ENCODE measurements at regions not wholly inside any gene's neighbourhood (a gene's known extent, or its start where the extent isn't known, plus 50 kb on each side); places are given as distances from the start of the nearest gene placed in this dataset.

DNA sequence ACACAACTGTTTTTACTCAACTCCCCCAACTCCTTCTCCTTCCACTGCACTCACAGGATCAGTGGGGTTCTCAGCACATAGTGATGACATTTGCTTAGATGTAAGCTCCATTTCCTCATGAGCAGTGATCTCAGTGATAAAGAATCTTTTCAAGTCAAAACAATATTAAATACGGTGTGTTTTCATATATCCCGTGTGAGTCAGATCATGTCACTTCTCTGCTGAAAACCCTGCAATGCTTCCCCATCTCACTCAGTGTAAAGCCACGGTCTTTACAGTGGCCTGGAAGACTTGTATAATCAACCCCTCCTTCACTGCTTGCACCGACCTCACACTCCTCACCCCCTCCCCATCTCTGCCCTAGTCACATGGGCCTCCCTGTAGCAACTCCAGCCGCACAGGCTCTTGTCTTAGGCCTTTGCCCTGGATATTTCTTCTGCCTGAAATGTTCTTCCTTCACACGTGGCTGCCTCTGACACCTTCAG lies 149.7 kb upstream of the ARHGAP5 start (continued):
- TF ChIP-seq, protein P1, sequence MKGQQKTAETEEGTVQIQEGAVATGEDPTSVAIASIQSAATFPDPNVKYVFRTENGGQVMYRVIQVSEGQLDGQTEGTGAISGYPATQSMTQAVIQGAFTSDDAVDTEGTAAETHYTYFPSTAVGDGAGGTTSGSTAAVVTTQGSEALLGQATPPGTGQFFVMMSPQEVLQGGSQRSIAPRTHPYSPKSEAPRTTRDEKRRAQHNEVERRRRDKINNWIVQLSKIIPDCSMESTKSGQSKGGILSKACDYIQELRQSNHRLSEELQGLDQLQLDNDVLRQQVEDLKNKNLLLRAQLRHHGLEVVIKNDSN (IDR thresholded peaks at IDR 0.05; ENCODE audit: borderline replicate concordance, low read depth): no peak; the same call in 1 of the 2 replicates
- TF ChIP-seq FOSL2 (IDR thresholded peaks at IDR 0.05; ENCODE audit: borderline replicate concordance, low read depth): peak; percentile 80
- TF ChIP-seq FOXJ3 (CRISPR knock-in tag; IDR thresholded peaks at IDR 0.05): no peak
- TF ChIP-seq, protein P2, sequence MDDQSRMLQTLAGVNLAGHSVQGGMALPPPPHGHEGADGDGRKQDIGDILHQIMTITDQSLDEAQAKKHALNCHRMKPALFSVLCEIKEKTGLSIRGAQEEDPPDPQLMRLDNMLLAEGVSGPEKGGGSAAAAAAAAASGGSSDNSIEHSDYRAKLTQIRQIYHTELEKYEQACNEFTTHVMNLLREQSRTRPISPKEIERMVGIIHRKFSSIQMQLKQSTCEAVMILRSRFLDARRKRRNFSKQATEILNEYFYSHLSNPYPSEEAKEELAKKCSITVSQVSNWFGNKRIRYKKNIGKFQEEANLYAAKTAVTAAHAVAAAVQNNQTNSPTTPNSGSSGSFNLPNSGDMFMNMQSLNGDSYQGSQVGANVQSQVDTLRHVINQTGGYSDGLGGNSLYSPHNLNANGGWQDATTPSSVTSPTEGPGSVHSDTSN (IDR thresholded peaks at IDR 0.05): peak; percentile 68; the same call in 1 of the 2 replicates
- TF ChIP-seq, protein P3, sequence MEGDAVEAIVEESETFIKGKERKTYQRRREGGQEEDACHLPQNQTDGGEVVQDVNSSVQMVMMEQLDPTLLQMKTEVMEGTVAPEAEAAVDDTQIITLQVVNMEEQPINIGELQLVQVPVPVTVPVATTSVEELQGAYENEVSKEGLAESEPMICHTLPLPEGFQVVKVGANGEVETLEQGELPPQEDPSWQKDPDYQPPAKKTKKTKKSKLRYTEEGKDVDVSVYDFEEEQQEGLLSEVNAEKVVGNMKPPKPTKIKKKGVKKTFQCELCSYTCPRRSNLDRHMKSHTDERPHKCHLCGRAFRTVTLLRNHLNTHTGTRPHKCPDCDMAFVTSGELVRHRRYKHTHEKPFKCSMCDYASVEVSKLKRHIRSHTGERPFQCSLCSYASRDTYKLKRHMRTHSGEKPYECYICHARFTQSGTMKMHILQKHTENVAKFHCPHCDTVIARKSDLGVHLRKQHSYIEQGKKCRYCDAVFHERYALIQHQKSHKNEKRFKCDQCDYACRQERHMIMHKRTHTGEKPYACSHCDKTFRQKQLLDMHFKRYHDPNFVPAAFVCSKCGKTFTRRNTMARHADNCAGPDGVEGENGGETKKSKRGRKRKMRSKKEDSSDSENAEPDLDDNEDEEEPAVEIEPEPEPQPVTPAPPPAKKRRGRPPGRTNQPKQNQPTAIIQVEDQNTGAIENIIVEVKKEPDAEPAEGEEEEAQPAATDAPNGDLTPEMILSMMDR (IDR thresholded peaks at IDR 0.05): no peak
- no peak for TF ChIP-seq GATA2 (CRISPR knock-in tag; IDR thresholded peaks at IDR 0.05)
- TF ChIP-seq POLR2AphosphoS5 (IDR thresholded peaks at IDR 0.05; ENCODE audit: low read depth, low read length): peak; percentile 23; the same call in 1 of the 2 replicates
- peak; percentile 77 for TF ChIP-seq TCF12 (IDR thresholded peaks at IDR 0.05)
- TF ChIP-seq, protein P4, sequence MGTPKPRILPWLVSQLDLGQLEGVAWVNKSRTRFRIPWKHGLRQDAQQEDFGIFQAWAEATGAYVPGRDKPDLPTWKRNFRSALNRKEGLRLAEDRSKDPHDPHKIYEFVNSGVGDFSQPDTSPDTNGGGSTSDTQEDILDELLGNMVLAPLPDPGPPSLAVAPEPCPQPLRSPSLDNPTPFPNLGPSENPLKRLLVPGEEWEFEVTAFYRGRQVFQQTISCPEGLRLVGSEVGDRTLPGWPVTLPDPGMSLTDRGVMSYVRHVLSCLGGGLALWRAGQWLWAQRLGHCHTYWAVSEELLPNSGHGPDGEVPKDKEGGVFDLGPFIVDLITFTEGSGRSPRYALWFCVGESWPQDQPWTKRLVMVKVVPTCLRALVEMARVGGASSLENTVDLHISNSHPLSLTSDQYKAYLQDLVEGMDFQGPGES (IDR thresholded peaks at IDR 0.05; ENCODE audit: low read depth, low read length): no peak
- no peak for TF ChIP-seq NRF1 (IDR thresholded peaks at IDR 0.05; ENCODE audit: low read depth, low read length)

DNA sequence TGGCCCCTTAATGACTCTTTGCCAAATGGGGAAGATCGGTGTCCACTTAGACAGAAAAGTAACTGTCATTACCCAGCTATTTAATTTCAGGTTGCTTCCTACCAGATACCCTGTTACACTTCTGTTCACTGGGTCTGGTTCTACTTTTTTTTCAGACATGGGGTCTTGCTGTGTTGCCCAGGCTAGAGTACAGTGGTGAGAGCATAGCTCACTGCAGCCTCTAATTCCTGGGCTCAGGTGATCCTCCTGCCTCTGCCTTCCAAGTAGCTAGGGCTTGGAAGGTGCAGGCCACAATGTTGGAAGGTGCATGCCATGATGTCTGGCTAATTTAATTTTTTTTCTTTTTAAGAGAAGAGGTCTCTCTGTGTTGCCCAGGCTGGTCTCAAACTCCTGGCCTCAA lies 147.0 kb upstream of the ARHGAP5 start:
- Histone ChIP-seq H3K9ac (no peak overlapping the region), H3K9me2 (no peaks in the 10 kb centered on the region), H4K20me1 (ENCODE audit: insufficient read depth) (no peaks in the 10 kb centered on the region), H3K9me3 (no peaks in the 10 kb centered on the region), H3K27me3 (ENCODE audit: insufficient read depth) (no peaks in the 10 kb centered on the region), H3K4me1 (ENCODE audit: control insufficient read depth in 1 of 2, insufficient read depth in 2 of 2, low read depth in 1 of 2, low read length in 1 of 2) (peaks cover 0 to 20% of the 10 kb centered on the region in 2 experiments; a peak in 1 of 4 replicates), H3K4me2 (no peak overlapping the region), H2AFZ (ENCODE audit: low read depth) (no peak overlapping the region), H3K79me2 (ENCODE audit: insufficient read depth) (no peaks in the 10 kb centered on the region), H3K27ac (ENCODE audit: low read depth in 2 of 2, low read length in 1 of 2) (no peak overlapping the region), H3F3A (replicated peaks; ENCODE audit: insufficient read depth) (peaks cover 16% of the 10 kb centered on the region), H3K4me3 (ENCODE audit: low read depth in 2 of 2, low read length in 1 of 2) (no peak overlapping the region), H3K36me3 (replicated peaks in 1 of 2; ENCODE audit: control insufficient read depth in 1 of 2, insufficient read depth in 2 of 2, low read length in 1 of 2) (no peaks in the 10 kb centered on the region)
- ChIA-PET CTCF (interaction anchor here (0.8 to 8.0 kb wide), 2 partner anchors 86 to 323 kb away, joined by 3 to 72 read pairs; no protein-coding TSS in a partner anchor), POLR2A (no interaction called here)
- TF ChIP-seq SIN3A (IDR thresholded peaks at IDR 0.05; ENCODE audit: borderline replicate concordance, low read depth, low read length) (no peak), CHD2 (IDR thresholded peaks at IDR 0.05; ENCODE audit: low read length, partially characterized antibody) (no peak), RFX5 (IDR thresholded peaks at IDR 0.05; ENCODE audit: low read length) (no peak), FOXJ3 (CRISPR knock-in tag; IDR thresholded peaks at IDR 0.05) (no peak), EP300 (IDR thresholded peaks at IDR 0.05; ENCODE audit: borderline replicate concordance in 1 of 2, low read depth in 1 of 2, low read length in 1 of 2) (no peak), SMC3 (IDR thresholded peaks at IDR 0.05; ENCODE audit: low read depth, low read length) (no peak)
- TF ChIP-seq, protein P2 (IDR thresholded peaks at IDR 0.05): no peak
- TF ChIP-seq, protein P5, sequence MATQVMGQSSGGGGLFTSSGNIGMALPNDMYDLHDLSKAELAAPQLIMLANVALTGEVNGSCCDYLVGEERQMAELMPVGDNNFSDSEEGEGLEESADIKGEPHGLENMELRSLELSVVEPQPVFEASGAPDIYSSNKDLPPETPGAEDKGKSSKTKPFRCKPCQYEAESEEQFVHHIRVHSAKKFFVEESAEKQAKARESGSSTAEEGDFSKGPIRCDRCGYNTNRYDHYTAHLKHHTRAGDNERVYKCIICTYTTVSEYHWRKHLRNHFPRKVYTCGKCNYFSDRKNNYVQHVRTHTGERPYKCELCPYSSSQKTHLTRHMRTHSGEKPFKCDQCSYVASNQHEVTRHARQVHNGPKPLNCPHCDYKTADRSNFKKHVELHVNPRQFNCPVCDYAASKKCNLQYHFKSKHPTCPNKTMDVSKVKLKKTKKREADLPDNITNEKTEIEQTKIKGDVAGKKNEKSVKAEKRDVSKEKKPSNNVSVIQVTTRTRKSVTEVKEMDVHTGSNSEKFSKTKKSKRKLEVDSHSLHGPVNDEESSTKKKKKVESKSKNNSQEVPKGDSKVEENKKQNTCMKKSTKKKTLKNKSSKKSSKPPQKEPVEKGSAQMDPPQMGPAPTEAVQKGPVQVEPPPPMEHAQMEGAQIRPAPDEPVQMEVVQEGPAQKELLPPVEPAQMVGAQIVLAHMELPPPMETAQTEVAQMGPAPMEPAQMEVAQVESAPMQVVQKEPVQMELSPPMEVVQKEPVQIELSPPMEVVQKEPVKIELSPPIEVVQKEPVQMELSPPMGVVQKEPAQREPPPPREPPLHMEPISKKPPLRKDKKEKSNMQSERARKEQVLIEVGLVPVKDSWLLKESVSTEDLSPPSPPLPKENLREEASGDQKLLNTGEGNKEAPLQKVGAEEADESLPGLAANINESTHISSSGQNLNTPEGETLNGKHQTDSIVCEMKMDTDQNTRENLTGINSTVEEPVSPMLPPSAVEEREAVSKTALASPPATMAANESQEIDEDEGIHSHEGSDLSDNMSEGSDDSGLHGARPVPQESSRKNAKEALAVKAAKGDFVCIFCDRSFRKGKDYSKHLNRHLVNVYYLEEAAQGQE (IDR thresholded peaks at IDR 0.05; ENCODE audit: low read depth, low read length): no peak
- WGBS (ENCODE audit: low lambda C conversion rate): 89% methylated on average over 1 of the region's 1 CpG
- DNase-seq: no peak
